Endothelial cell of umbilical vein (primary cell): ENCODE measurements at regions not wholly inside any gene's neighbourhood (a gene's known extent, or its start where the extent isn't known, plus 50 kb on each side); places are given as distances from the start of the nearest gene placed in this dataset.

ENCODE experiments used
- BruUV-seq: library from RNA; stranded (reverse); fragments of 400-500 nt; replicated peaks from 2 replicates; lab custom pipeline; 2021; lab: Mats Ljungman, UMichigan
- CTCF ChIA-PET: fragments of 300-600, 350-600 bp; sonication (Branson Sonifier 250); formaldehyde crosslinking; loops from one replicate; lab custom pipeline; 2021; ENCODE audit warnings: antibody characterized with exemption, inconsistent platforms; lab: Charles Lee
- POLR2A ChIA-PET: fragments of 300-600, 350-600 bp; sonication (Branson Sonifier 250); formaldehyde crosslinking; loops from one replicate; lab custom pipeline; 2021; ENCODE audit warnings: antibody characterized with exemption, inconsistent platforms; lab: Charles Lee
- DNase-seq: peaks from one replicate; pipeline ENCODE4 v3.0.0-alpha.2; 2011; ENCODE audit warnings: low read depth, low spot score
- FAIRE-seq: peaks from 2 replicates; lab custom pipeline; 2011; peaks lifted over from hg19 to GRCh38; lab: Jason Lieb, UNC
- H2AFZ ChIP-seq: 2 replicates; pipeline ENCODE4 v1.6.0; 2012; ENCODE audit warnings: low read depth, low read length, control low read depth, inconsistent platforms
- H3K27ac ChIP-seq: 2 replicates; pipeline ENCODE4 v1.5.1; 2011; ENCODE audit warnings: low read depth, mild to moderate bottlenecking, control low read depth, low read length, moderate library complexity; ENCODE audit not compliant: insufficient read depth
- H3K27me3 ChIP-seq, 2 experiments: 2 replicates each; pipeline versions ENCODE4 v1.6.0 to v1.6.1; 2011; ENCODE audit warnings: low read length in 2 of 2, mixed read lengths in 1 of 2; ENCODE audit not compliant: control insufficient read depth in 2 of 2, insufficient read depth in 2 of 2
- H3K36me3 ChIP-seq, 2 experiments: 2 replicates in 1 of 2; 3 replicates in 1 of 2; pipeline ENCODE4 v1.5.1; 2011; ENCODE audit warnings: low read length in 2 of 2, mild to moderate bottlenecking in 1 of 2, moderate library complexity in 1 of 2; ENCODE audit not compliant: control insufficient read depth in 2 of 2, insufficient read depth in 2 of 2; ENCODE audit errors: extremely low read depth in 1 of 2
- H3K4me1 ChIP-seq: 3 replicates; pipeline ENCODE4 v1.5.1; 2011; ENCODE audit warnings: mild to moderate bottlenecking, low read length; ENCODE audit not compliant: control insufficient read depth, insufficient read depth; ENCODE audit errors: extremely low read depth
- H3K4me2 ChIP-seq: 2 replicates; pipeline ENCODE4 v1.6.1; 2011; ENCODE audit warnings: low read length, control low read depth, mixed read lengths; ENCODE audit not compliant: insufficient read depth
- H3K4me3 ChIP-seq, 3 experiments: fragments of 200-600 bp in 1 of 3; sonication (generic), shearing (Covaris generic) in 1 of 3; replicated peaks in 1 of 3; 2 replicates each; pipeline ENCODE4 v1.5.1; 2011 to 2016; ENCODE audit warnings: control low read depth in 3 of 3, low read length in 3 of 3, mild to moderate bottlenecking in 2 of 3, inconsistent platforms in 1 of 3, low read depth in 1 of 3, moderate library complexity in 1 of 3; ENCODE audit not compliant: insufficient read depth in 1 of 3
- H3K79me2 ChIP-seq: 2 replicates; pipeline ENCODE4 v1.6.0; 2012; ENCODE audit warnings: low read length, inconsistent platforms; ENCODE audit not compliant: control insufficient read depth, insufficient read depth
- H3K9ac ChIP-seq: replicated peaks from 2 replicates; pipeline ENCODE3; 2011; ENCODE audit warnings: low read length, control low read depth; ENCODE audit not compliant: insufficient read depth; ENCODE audit errors: extremely low read depth
- H3K9me1 ChIP-seq: replicated peaks from 3 replicates; pipeline ENCODE4 v1.6.0; 2011; ENCODE audit warnings: mild to moderate bottlenecking, low read length; ENCODE audit not compliant: control insufficient read depth, insufficient read depth; ENCODE audit errors: extremely low read depth
- H3K9me3 ChIP-seq: replicated peaks from 2 replicates; pipeline ENCODE4 v1.5.1; 2012; ENCODE audit warnings: low read length, inconsistent platforms; ENCODE audit not compliant: control insufficient read depth, insufficient read depth
- H4K20me1 ChIP-seq: replicated peaks from 2 replicates; pipeline ENCODE3; 2011; ENCODE audit warnings: mild to moderate bottlenecking, low read length; ENCODE audit not compliant: control insufficient read depth, insufficient read depth; ENCODE audit errors: extremely low read depth
- EZH2 ChIP-seq: IDR thresholded peaks from 2 replicates; pipeline ENCODE4 v1.6.1; 2012; ENCODE audit warnings: borderline replicate concordance, low read depth, mild to moderate bottlenecking, moderate library complexity, low read length, inconsistent platforms; ENCODE audit not compliant: severe bottlenecking
- FOS ChIP-seq: IDR thresholded peaks from 2 replicates; pipeline ENCODE4 v1.6.1; 2011; ENCODE audit warnings: mild to moderate bottlenecking, low read length, moderate library complexity, borderline replicate concordance; ENCODE audit not compliant: insufficient read depth
- GATA2 ChIP-seq: IDR thresholded peaks from 2 replicates; pipeline ENCODE4 v1.7.0; 2011; ENCODE audit warnings: low read depth, mild to moderate bottlenecking, moderate library complexity, mixed read lengths, low read length; ENCODE audit not compliant: insufficient read length, insufficient read depth
- JUN ChIP-seq: IDR thresholded peaks from 2 replicates; pipeline ENCODE4 v1.6.1; 2011; ENCODE audit warnings: borderline replicate concordance, low read depth; ENCODE audit not compliant: insufficient read length, insufficient read depth
- MAX ChIP-seq: IDR thresholded peaks from 2 replicates; pipeline ENCODE4 v1.6.1; 2011; ENCODE audit not compliant: insufficient read depth, insufficient read length
- MYC ChIP-seq: IDR thresholded peaks from one replicate; pipeline ENCODE4 v1.6.1; 2011; ENCODE audit warnings: mild to moderate bottlenecking, low read depth, low read length
- POLR2A ChIP-seq: IDR thresholded peaks from 2 replicates; pipeline ENCODE4 v1.6.1; 2012; ENCODE audit warnings: low read depth, mild to moderate bottlenecking, control low read depth, low read length
- dilution Hi-C: fragments of 300-500 bp; cut with MboI; formaldehyde crosslinking; loops from one replicate; pipeline ENCODE4 v1.15.0; 2019; ENCODE audit warnings: low sequenced_read_pairs; ENCODE audit not compliant: extremely low pct_ligation_motif_present
- intact Hi-C: fragments of 100-400 bp; cut with micrococcal nuclease; formaldehyde crosslinking; loops from one replicate; pipeline ENCODE4 v1.10.0; 2022
- TF ChIP-seq, protein P1 (sequence below), 2 donors: IDR thresholded peaks; 1 replicate in 1 of 2; 2 replicates in 1 of 2; pipeline ENCODE4 v1.5.1; 2011; ENCODE audit warnings: low read length in 2 of 2, mild to moderate bottlenecking in 2 of 2, moderate library complexity in 2 of 2, control low read depth in 1 of 2, inconsistent platforms in 1 of 2, low read depth in 1 of 2; ENCODE audit not compliant: insufficient read depth in 1 of 2; ENCODE audit errors: extremely low read depth in 1 of 2

DNA sequence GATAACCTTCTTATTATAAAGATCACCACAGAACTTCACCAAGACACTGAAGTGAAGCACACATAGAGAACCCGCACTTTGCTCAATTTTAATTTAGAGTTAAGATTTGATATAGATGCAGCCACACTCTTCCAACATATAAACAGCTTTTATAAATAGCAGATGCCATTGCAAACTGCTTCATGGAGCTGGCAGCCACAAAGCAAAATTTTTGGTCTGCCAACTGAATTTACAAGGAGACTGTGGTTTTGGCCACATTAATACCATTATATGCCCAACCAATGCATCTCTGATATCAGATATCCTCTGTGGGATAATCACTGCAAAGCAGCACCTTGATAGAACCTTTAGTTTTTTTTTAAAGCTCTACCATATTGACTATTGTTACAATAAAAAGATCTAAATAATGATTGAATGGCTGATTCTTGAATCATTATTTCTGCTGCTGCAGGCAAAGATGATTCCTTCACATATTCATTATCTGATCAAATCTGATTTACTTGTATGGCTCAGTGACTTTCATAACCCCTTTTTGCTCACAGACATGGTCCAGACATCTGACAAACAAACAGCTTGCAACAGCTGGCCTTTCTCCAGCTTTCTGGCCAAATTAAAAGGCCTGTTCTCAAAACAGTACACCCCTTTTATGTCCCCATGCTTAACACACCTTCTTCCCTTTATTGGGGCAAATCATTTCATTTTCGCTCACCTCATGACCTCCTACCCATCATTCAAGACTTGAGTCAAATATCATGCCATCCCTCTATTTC lies 88.4 kb downstream of the METTL4 start:
- no peak overlapping the region for H3K27ac ChIP-seq
- no peak overlapping the region for H3K4me3 ChIP-seq
- dilution Hi-C loops (no loop called here), intact Hi-C loops (no loop called here)
- H3K4me1 ChIP-seq, result no peaks in the 10 kb centered on the region
- no peak for DNase-seq
- no peaks in the 10 kb centered on the region for H3K9me3 ChIP-seq
- no peaks in the 10 kb centered on the region for H3K36me3 ChIP-seq
- TF ChIP-seq, protein P1, sequence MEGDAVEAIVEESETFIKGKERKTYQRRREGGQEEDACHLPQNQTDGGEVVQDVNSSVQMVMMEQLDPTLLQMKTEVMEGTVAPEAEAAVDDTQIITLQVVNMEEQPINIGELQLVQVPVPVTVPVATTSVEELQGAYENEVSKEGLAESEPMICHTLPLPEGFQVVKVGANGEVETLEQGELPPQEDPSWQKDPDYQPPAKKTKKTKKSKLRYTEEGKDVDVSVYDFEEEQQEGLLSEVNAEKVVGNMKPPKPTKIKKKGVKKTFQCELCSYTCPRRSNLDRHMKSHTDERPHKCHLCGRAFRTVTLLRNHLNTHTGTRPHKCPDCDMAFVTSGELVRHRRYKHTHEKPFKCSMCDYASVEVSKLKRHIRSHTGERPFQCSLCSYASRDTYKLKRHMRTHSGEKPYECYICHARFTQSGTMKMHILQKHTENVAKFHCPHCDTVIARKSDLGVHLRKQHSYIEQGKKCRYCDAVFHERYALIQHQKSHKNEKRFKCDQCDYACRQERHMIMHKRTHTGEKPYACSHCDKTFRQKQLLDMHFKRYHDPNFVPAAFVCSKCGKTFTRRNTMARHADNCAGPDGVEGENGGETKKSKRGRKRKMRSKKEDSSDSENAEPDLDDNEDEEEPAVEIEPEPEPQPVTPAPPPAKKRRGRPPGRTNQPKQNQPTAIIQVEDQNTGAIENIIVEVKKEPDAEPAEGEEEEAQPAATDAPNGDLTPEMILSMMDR (IDR thresholded peaks at IDR 0.05; ENCODE audit: extremely low read depth in 1 of 2, insufficient read depth in 1 of 2, low read depth in 1 of 2, low read length in 2 of 2), result no peak
- no peak for TF ChIP-seq POLR2A
- no peak for TF ChIP-seq MYC
- TF ChIP-seq FOS, result no peak
- TF ChIP-seq MAX, result no peak
- no peak for TF ChIP-seq JUN
- TF ChIP-seq GATA2, result no peak
- TF ChIP-seq EZH2, result no peak
- no peaks in the 10 kb centered on the region for H3K9me1 ChIP-seq
- no peaks in the 10 kb centered on the region for H3K79me2 ChIP-seq
- no TSS peak for BruUV-seq
- ChIA-PET CTCF (interaction anchor here (1.2 to 1.4 kb wide), 2 partner anchors 11 to 65 kb away, joined by 3 to 5 read pairs; no protein-coding TSS in a partner anchor), POLR2A (no interaction called here)
- H3K4me2 ChIP-seq, result no peak overlapping the region
- FAIRE-seq, result no peak
- no peak overlapping the region for H3K9ac ChIP-seq
- no peaks in the 10 kb centered on the region for H4K20me1 ChIP-seq
- peaks cover 1 to 6% of the 10 kb centered on the region in 2 experiments for H3K27me3 ChIP-seq
- H2AFZ ChIP-seq, result no peak overlapping the region
